GM13977 (cell line): ENCODE measurements at regions not wholly inside any gene's neighbourhood (a gene's known extent, or its start where the extent isn't known, plus 50 kb on each side); places are given as distances from the start of the nearest gene placed in this dataset.
A peak's percentile ranks its signal among the peaks of the same experiment; 100 is the strongest.

ENCODE experiments used
- DNase-seq: peaks from one replicate; pipeline ENCODE4 v3.0.0; 2012; ENCODE audit warnings: low spot score
- in situ Hi-C: fragments of 300-500 bp; cut with MboI; formaldehyde crosslinking; loops from one replicate; pipeline ENCODE4 v1.12.0; 2022; ENCODE audit warnings: low sequenced_read_pairs, low pct_unique_long_range_greater_than_20kb, mixed read lengths, inconsistent platforms; ENCODE audit not compliant: unreplicated experiment
- TF ChIP-seq, protein P1 (sequence below): IDR thresholded peaks from 2 replicates; pipeline ENCODE4 v1.5.1; 2012; ENCODE audit warnings: mild to moderate bottlenecking, control low read depth; ENCODE audit not compliant: insufficient read depth; ENCODE audit errors: extremely low read depth, missing control alignments

DNA sequence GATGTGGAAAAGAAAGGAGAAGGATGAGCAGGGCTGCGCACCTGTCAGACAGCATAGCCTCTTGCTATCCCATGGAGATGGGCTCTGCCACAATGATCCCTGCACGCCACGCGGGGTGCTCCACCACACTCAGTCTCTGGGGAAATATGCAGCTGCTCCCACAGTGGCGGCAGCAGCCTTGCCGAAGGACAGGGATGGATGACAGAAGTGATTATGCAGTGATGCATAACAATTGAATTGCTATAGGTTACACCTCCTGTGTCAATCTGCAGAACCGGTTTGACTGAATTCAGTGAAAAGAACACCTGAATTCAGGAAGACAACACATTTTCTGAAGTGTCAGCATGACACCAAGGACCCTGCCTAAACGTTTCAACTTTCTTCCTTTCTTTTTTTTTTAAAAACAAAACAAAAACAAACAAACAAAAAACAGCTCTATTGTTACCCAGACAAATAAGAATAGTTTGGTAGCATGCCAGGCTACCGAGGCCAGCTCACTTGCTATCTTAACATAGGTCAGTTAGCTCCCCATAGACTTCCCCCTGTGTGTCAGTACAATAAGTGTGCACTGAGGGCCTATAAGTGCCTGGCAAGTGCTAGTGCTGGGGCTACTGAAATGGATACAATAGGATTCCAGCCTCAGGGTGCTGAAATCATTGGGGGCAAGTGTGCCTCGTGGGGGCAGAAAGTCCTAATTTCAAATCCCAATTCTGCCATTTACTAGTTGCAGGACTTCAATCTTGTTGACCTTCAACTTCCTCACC lies 127.6 kb upstream of the LMO4 start:
- in situ Hi-C loops = no loop called here
- DNase-seq = no peak
- TF ChIP-seq, protein P1, sequence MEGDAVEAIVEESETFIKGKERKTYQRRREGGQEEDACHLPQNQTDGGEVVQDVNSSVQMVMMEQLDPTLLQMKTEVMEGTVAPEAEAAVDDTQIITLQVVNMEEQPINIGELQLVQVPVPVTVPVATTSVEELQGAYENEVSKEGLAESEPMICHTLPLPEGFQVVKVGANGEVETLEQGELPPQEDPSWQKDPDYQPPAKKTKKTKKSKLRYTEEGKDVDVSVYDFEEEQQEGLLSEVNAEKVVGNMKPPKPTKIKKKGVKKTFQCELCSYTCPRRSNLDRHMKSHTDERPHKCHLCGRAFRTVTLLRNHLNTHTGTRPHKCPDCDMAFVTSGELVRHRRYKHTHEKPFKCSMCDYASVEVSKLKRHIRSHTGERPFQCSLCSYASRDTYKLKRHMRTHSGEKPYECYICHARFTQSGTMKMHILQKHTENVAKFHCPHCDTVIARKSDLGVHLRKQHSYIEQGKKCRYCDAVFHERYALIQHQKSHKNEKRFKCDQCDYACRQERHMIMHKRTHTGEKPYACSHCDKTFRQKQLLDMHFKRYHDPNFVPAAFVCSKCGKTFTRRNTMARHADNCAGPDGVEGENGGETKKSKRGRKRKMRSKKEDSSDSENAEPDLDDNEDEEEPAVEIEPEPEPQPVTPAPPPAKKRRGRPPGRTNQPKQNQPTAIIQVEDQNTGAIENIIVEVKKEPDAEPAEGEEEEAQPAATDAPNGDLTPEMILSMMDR = no peak

DNA sequence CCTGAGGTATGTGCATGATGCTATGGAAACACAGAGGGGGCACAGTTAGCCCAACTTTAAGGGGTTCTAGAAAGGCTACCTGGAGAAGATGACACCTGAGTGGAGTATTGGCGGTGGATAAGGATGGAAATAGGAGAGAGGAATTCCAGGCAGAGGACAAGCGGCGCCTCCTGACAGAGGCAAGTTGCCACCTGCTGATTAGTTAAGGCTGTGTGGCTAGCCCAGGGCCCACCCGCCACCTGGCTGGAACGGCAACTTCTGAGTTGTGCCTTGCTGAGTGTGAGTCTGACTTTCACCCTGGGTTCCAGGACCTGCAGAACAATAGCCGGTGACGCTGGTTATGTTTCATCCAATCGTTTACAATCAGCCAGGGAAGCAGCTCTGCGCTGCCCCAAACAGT lies 126.9 kb upstream of the LMO4 start:
- no peak for DNase-seq
- in situ Hi-C loops = no loop called here
- TF ChIP-seq, protein P1 = no peak

DNA sequence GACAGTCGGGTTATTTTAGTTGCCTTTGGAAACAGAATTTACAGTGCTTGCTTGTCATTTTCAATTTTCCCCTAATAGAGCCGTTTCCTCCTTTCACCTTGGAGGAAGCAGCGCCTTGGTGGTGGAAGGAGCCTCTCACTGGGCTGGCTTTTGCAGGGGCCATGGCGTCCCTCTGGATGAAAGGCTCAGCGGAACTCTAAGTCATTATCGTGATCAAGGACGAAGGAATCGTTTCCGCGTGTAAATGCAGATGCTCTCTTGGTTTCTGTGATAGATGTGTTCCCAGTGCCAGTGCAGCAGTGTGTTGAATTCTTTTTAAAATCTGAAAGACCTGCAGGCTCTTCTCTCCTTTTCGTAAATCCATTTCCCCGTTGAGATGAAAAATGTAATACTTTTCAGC lies 126.2 kb upstream of the LMO4 start:
- TF ChIP-seq, protein P1 = no peak
- no peak for DNase-seq
- in situ Hi-C loops = no loop called here

DNA sequence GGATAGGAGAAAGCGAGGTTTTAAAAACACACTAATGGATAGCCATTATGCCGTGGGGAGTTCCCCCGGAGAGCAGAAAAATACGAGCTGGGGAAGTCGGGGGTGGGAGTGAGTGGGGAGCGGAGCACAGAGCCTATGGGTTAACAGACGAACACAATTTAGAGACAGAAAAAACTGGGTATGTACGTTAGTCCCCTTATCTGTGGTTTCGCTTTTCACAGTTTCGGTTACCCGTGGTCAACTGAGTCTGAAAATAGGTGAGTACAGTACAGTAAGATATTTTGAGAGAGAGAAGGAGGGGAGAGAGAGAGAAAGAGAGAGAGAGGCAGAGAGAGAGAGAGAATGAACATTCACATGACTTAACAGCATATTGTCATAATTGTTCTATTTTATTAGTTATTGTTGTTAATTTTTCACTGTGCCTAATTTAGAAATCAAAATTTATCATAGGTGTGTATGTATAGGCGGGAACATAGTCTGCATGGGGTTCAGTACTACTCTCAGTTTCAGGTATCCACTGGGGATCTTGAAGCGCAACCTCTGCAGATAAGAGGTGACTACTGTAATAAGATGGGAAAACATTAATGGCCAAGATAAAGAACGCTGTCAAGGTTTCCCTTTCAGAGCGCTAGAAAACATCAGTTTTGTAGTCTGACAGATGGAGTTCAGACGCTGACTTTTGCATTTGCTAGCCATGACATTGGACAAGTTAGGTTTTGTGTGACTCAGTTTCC lies 125.6 kb upstream of the LMO4 start:
- TF ChIP-seq, protein P1 = no peak
- in situ Hi-C loops = no loop called here
- DNase-seq = peak; percentile 59

DNA sequence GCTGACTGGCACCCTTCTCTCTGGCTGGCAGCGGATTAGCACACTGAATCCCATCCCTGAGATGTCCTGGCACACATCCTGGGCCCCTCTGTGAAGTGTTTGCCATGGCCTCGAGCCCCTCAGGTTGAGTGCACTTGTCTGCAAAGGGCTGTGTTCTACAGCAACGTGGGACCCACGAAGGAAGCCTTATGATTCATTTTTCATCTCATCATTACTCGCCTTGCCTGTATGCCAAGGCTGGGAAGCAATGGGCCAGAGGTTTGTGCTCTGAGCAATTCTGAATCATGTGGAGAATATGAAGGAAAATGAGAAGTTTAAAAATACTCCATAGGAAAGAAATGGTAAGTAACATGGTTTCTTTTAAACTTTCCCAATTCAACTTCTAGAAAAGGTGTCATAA lies 124.8 kb upstream of the LMO4 start:
- TF ChIP-seq, protein P1 = no peak
- DNase-seq = no peak
- in situ Hi-C loops = no loop called here

DNA sequence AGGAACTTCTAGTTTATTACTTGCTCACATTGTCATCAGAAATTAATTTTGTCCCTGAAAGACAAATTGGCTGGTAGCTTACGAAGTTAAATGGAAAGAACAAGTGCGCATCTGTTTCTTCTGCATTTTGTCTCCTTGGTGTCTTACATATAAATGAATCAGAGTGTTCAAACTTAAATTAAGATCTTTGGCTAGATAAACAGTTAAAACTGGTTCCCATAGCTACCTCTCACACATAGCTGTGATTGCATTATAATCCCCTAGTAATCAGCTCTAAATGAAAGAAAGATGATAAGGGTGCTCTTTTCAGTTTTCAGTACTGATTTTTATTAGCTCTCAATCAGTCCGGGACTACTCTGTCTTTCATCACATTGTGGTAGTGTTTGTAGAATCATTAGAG lies 124.2 kb upstream of the LMO4 start:
- in situ Hi-C loops = no loop called here
- TF ChIP-seq, protein P1 = no peak
- DNase-seq = no peak
